ENCODE measurements at regions not wholly inside any gene's neighbourhood (a gene's known extent, or its start where the extent isn't known, plus 50 kb on each side); places are given as distances from the start of the nearest gene placed in this dataset.
"Not testable (repeated sequence)": the region's sequence is repeated elsewhere in the genome, so short reads cannot be mapped to it uniquely, and the experiment has no call there.

DNA sequence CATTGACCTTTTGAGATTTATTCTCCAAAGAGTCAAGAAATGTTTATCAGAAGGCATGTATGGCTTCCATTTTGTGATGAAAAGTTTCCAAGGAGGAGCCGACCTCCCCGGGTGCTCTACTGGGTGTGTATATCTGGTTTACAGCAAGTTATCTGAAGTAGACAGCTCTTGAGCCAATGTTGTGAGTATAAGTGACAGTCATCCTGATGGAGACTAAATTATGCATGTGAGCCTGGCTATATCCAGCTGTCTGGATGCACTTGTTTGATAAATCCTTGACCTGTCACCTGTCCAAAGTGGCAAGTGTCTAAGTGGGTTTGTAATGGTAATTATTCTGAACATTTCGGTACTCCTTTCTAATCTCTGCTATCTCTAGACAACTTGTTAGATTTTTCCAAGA is 142.2 kb downstream of the NR2F2 start:
- intact Hi-C loops (cut with DNase I; ENCODE audit: low total_unique reads): loop anchor here (5.0 kb wide), 1 partner anchor 1360 kb away; no protein-coding TSS in a partner anchor
- no peak overlapping the region for H3K27ac ChIP-seq
- H3K4me3 ChIP-seq: no peak overlapping the region
- TF ChIP-seq POLR2AphosphoS5 (IDR thresholded peaks at IDR 0.05) (no peak), POLR2A (IDR thresholded peaks at IDR 0.05) (no peak)
- TF ChIP-seq, protein P1, sequence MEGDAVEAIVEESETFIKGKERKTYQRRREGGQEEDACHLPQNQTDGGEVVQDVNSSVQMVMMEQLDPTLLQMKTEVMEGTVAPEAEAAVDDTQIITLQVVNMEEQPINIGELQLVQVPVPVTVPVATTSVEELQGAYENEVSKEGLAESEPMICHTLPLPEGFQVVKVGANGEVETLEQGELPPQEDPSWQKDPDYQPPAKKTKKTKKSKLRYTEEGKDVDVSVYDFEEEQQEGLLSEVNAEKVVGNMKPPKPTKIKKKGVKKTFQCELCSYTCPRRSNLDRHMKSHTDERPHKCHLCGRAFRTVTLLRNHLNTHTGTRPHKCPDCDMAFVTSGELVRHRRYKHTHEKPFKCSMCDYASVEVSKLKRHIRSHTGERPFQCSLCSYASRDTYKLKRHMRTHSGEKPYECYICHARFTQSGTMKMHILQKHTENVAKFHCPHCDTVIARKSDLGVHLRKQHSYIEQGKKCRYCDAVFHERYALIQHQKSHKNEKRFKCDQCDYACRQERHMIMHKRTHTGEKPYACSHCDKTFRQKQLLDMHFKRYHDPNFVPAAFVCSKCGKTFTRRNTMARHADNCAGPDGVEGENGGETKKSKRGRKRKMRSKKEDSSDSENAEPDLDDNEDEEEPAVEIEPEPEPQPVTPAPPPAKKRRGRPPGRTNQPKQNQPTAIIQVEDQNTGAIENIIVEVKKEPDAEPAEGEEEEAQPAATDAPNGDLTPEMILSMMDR (IDR thresholded peaks at IDR 0.05): no peak
- H3K9me3 ChIP-seq: no peaks in the 10 kb centered on the region
- H3K4me1 ChIP-seq: no peaks in the 10 kb centered on the region
- H3K36me3 ChIP-seq: no peaks in the 10 kb centered on the region
- no peak for DNase-seq (ENCODE audit: low spot score in 2 of 2)
- H3K27me3 ChIP-seq: peaks cover 0 to 10% of the 10 kb centered on the region in 2 donors

DNA sequence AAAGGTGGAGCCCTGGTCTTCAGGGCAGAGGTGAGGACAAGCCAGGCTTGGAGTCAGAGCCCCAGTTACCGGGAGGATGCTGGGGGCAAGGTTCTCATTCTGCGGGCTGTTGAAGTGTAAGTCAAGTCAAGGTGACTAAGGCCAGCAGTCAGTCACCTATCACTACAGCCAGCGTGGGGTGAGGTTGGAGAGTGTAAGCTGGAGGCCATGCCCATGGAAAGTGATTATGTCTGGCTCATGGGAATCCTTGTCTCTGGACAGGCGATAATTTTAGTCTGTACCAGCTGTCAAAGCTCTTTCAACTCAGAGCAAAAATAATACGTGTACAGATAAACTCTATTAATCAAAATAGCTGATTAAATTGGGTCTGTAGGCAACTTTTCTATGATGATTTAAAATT is 143.1 kb downstream of the NR2F2 start:
- DNase-seq (ENCODE audit: low spot score in 2 of 2): no peak
- H3K27me3 ChIP-seq: peaks cover 0 to 9% of the 10 kb centered on the region in 2 donors
- no peaks in the 10 kb centered on the region for H3K4me1 ChIP-seq
- intact Hi-C loops (cut with DNase I; ENCODE audit: low total_unique reads): loop anchor here (5.0 kb wide), 1 partner anchor 1359 kb away; no protein-coding TSS in a partner anchor
- TF ChIP-seq POLR2AphosphoS5 (IDR thresholded peaks at IDR 0.05): no peak
- TF ChIP-seq POLR2A (IDR thresholded peaks at IDR 0.05): no peak
- TF ChIP-seq, protein P1 (IDR thresholded peaks at IDR 0.05): no peak
- no peaks in the 10 kb centered on the region for H3K9me3 ChIP-seq
- H3K36me3 ChIP-seq: no peaks in the 10 kb centered on the region
- no peak overlapping the region for H3K4me3 ChIP-seq
- no peak overlapping the region for H3K27ac ChIP-seq

GRCh38 chr15:96474231-96474664 is 143.7 kb downstream of the NR2F2 start:
- H3K4me1 ChIP-seq: no peaks in the 10 kb centered on the region
- peaks cover 0 to 9% of the 10 kb centered on the region in 2 donors for H3K27me3 ChIP-seq
- DNase-seq (ENCODE audit: low spot score in 2 of 2): no peak
- TF ChIP-seq POLR2A (IDR thresholded peaks at IDR 0.05): no peak
- TF ChIP-seq, protein P1 (IDR thresholded peaks at IDR 0.05): no peak
- no peak for TF ChIP-seq POLR2AphosphoS5 (IDR thresholded peaks at IDR 0.05)
- H3K4me3 ChIP-seq: no peak overlapping the region
- H3K9me3 ChIP-seq: no peaks in the 10 kb centered on the region
- intact Hi-C loops (cut with DNase I; ENCODE audit: low total_unique reads): loop anchor here (5.0 kb wide), 1 partner anchor 1358 kb away; no protein-coding TSS in a partner anchor
- H3K27ac ChIP-seq: no peak overlapping the region
- H3K36me3 ChIP-seq: no peaks in the 10 kb centered on the region

DNA sequence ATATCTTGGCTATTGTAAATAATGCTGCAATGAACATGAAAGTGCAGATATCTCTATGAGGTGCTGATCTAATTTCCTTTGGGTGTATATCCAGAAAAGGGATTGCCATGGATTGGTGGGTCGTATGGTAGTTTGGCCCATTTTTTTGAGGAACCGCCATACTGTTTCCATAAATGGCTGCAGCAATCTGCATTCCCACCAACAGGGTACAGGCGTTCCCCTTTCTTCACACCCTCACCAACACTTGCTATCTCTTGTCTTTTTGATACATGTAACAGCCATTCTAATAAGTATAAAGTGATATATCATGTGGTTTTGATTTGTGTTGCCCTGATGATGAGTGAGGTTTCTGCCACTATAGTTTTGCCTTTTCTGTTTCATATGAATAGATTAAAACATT is 146.7 kb downstream of the NR2F2 start:
- no peak for DNase-seq (ENCODE audit: low spot score in 2 of 2)
- no peaks in the 10 kb centered on the region for H3K27me3 ChIP-seq
- no peaks in the 10 kb centered on the region for H3K36me3 ChIP-seq
- TF ChIP-seq POLR2AphosphoS5 (IDR thresholded peaks at IDR 0.05) (no peak), POLR2A (IDR thresholded peaks at IDR 0.05) (no peak)
- TF ChIP-seq, protein P1 (IDR thresholded peaks at IDR 0.05): no peak
- H3K4me3 ChIP-seq: no peak overlapping the region
- no peaks in the 10 kb centered on the region for H3K4me1 ChIP-seq
- H3K9me3 ChIP-seq: no peaks in the 10 kb centered on the region
- intact Hi-C loops (cut with DNase I; ENCODE audit: low total_unique reads): no loop called here
- H3K27ac ChIP-seq: no peak overlapping the region

DNA sequence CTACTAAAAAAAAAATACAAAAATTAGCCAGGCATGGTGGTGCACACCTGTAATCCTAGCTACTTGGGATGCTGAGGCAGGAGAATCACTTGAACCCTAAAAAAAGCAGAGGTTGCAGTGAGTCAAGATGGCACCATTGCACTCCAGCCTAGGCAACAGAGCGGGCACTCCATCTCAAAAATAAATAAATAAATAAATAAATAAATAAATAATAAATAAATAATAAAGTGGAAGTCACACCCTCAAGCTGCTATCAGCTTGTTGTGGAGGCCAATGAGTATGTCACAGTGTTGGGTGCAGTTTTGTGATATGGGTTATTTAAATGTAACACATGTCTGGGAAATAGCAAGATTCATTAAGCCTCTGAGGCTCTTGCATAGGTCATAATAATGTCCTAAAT is 153.9 kb downstream of the NR2F2 start:
- H3K27ac ChIP-seq; H3K4me1 ChIP-seq; H3K27me3 ChIP-seq; DNase-seq (ENCODE audit: low spot score in 2 of 2); intact Hi-C loops (cut with DNase I; ENCODE audit: low total_unique reads); H3K4me3 ChIP-seq; H3K36me3 ChIP-seq; H3K9me3 ChIP-seq: not testable (repeated sequence)

DNA sequence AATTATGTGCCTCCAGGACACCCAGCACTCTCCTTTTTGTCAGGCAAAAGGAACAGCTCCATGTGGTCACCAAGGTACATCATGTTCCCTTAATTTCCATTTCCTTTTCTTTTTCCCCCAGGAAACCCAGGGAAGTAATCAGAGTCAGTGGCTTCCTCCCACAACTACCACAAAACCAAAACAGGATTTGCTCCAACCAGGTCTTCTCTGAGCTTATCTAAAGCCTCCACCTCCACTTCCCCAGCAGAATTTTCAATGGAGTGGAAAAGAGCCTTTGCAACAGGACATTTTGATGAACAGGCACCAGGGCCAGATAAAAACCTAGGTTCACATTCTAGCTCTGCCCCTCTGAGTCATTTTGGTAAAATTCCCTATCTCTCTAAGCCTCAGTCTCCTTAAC is 154.3 kb downstream of the NR2F2 start:
- no peaks in the 10 kb centered on the region for H3K27me3 ChIP-seq
- H3K9me3 ChIP-seq: no peaks in the 10 kb centered on the region
- no peaks in the 10 kb centered on the region for H3K36me3 ChIP-seq
- no peak overlapping the region for H3K27ac ChIP-seq
- H3K4me1 ChIP-seq: no peaks in the 10 kb centered on the region
- intact Hi-C loops (cut with DNase I; ENCODE audit: low total_unique reads): loop anchor here (5.0 kb wide), 1 partner anchor 1707 kb away; no protein-coding TSS in a partner anchor
- no peak for DNase-seq (ENCODE audit: low spot score in 2 of 2)
- no peak overlapping the region for H3K4me3 ChIP-seq
- no peak for TF ChIP-seq POLR2A (IDR thresholded peaks at IDR 0.05)
- TF ChIP-seq POLR2AphosphoS5 (IDR thresholded peaks at IDR 0.05): no peak
- TF ChIP-seq, protein P1 (IDR thresholded peaks at IDR 0.05): no peak

Data from breast epithelium (tissue), 4 donors.